ENCODE measurements at regions not wholly inside any gene's neighbourhood (a gene's known extent, or its start where the extent isn't known, plus 50 kb on each side); places are given as distances from the start of the nearest gene placed in this dataset.

DNA sequence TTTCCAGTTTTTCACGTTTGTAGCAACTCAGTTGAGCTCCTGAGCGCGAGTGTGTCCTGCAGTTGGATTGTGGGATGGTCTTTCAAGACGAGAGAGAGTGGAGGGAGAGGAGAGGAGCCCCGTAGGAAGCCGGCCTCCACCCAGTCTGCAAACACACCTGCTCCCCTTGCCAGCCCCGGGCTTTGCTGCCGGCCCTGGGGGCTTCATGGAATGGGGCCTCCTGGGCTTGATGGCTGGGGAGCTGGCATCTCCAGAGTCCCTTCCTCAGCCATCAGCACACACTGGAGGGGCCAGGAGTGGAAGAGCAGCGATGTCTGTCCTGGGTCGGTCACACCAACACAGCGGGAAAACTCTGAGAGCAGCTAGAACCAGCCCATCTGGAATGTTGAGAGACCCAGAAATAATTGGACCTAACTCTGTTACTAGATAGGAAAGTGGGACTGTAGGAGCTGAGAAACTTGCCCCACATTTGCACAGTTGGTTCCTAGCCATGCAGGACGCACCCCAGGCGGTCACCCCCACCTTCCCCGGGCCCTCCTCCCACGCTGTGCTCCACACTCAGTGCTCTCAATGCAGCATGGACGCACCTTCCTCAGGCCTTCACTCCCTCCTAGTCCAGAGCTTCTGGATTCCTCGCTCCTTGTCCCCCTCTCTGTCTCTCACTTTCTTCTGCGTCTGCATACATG is 69.6 kb downstream of the PTGR3 start:
- H3K9ac ChIP-seq (ENCODE audit: low read depth, low read length, poor library complexity): no peak overlapping the region
- no peak overlapping the region for H3K14ac ChIP-seq (ENCODE audit: low read length)
- no peak overlapping the region for H3K4ac ChIP-seq (ENCODE audit: low read length)
- H3K27ac ChIP-seq (replicated peaks; ENCODE audit: low read length): no peak overlapping the region
- H3K4me1 ChIP-seq (ENCODE audit: control insufficient read depth in 2 of 2, insufficient read depth in 1 of 2, low read depth in 1 of 2, low read length in 2 of 2): no peaks in the 10 kb centered on the region
- H2BK15ac ChIP-seq (ENCODE audit: low read length): no peak overlapping the region
- no peak overlapping the region for H2BK120ac ChIP-seq (ENCODE audit: low read depth, low read length)
- H3K4me2 ChIP-seq (ENCODE audit: insufficient read depth, low read length, poor library complexity, severe bottlenecking): no peak overlapping the region
- no peak overlapping the region for H3K4me3 ChIP-seq (ENCODE audit: low read length in 2 of 2)
- H4K8ac ChIP-seq (ENCODE audit: low read depth, low read length): no peak overlapping the region
- no CpG with 5 or more reads among the region's 18 CpGs for WGBS, 2 donors (ENCODE audit: extremely low coverage in 2 of 2, insufficient read length in 2 of 2, insufficient replicate concordance in 1 of 2)
- H2BK12ac ChIP-seq (ENCODE audit: low read length): no peak overlapping the region
- no peak overlapping the region for H2BK5ac ChIP-seq (ENCODE audit: low read length)
- no peak overlapping the region for H3K23ac ChIP-seq (ENCODE audit: low read depth, low read length, poor library complexity)
- DNase-seq (ENCODE audit: low spot score): no peak
- no peaks in the 10 kb centered on the region for H3K79me1 ChIP-seq (ENCODE audit: low read depth, low read length)
- H3K36me3 ChIP-seq (replicated peaks in 1 of 2; ENCODE audit: control insufficient read depth in 2 of 2, insufficient read depth in 2 of 2, low read length in 2 of 2): no peaks in the 10 kb centered on the region
- H3K27me3 ChIP-seq (ENCODE audit: control insufficient read depth in 3 of 3, insufficient read depth in 3 of 3, low read depth in 1 of 3, low read length in 3 of 3): no peaks in the 10 kb centered on the region
- no peak overlapping the region for H4K91ac ChIP-seq (ENCODE audit: low read depth, low read length, poor library complexity)
- peaks cover 0 to 4% of the 10 kb centered on the region in 2 donors for H3K9me3 ChIP-seq (replicated peaks in 1 of 2; ENCODE audit: control insufficient read depth in 2 of 2, insufficient read depth in 1 of 2, low read depth in 1 of 2, low read length in 2 of 2)
- no peak overlapping the region for H3K18ac ChIP-seq (ENCODE audit: low read length)
- no peak overlapping the region for H2AFZ ChIP-seq (ENCODE audit: low read length)
- H2AK5ac ChIP-seq (ENCODE audit: low read depth, low read length): no peak overlapping the region

DNA sequence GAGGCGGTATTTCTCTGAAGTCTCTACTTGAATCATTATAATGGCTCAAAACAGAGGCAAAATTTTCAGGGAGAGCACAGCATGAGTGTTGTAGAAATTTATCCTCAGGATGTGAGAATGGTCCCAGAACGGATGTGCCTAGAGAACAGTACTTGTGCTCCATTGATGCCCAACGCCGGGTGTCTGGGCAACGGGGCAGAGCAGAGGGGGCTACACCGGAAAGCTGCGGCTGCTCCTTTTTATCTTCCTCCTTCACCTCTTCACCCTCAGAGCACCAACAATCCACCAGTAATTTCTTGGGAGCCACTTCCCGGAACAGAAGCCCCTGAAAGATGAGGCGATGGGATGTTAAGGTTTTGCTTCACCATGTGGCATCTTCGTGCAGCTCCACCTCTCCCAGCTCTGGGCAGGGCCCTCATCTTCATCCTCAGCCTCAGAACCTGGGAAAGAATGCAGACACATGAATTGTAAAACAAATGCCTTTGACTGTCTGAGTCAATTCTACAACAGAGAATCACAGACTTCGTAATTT is 71.5 kb downstream of the PTGR3 start:
- no peak overlapping the region for H2AFZ ChIP-seq (ENCODE audit: low read length)
- no peak overlapping the region for H4K8ac ChIP-seq (ENCODE audit: low read depth, low read length)
- no peak overlapping the region for H3K4ac ChIP-seq (ENCODE audit: low read length)
- H2BK5ac ChIP-seq (ENCODE audit: low read length): no peak overlapping the region
- H2BK120ac ChIP-seq (ENCODE audit: low read depth, low read length): no peak overlapping the region
- H3K27me3 ChIP-seq (ENCODE audit: control insufficient read depth in 3 of 3, insufficient read depth in 3 of 3, low read depth in 1 of 3, low read length in 3 of 3): peaks cover 0 to 4% (median 0%) of the 10 kb centered on the region in 3 experiments
- no peak overlapping the region for H2BK12ac ChIP-seq (ENCODE audit: low read length)
- H3K9me3 ChIP-seq (replicated peaks in 1 of 2; ENCODE audit: control insufficient read depth in 2 of 2, insufficient read depth in 1 of 2, low read depth in 1 of 2, low read length in 2 of 2): peaks cover 0 to 3% of the 10 kb centered on the region in 2 donors
- no peak overlapping the region for H3K14ac ChIP-seq (ENCODE audit: low read length)
- H3K79me1 ChIP-seq (ENCODE audit: low read depth, low read length): no peaks in the 10 kb centered on the region
- H3K36me3 ChIP-seq (replicated peaks in 1 of 2; ENCODE audit: control insufficient read depth in 2 of 2, insufficient read depth in 2 of 2, low read length in 2 of 2): no peaks in the 10 kb centered on the region
- H4K91ac ChIP-seq (ENCODE audit: low read depth, low read length, poor library complexity): no peak overlapping the region
- no peak overlapping the region for H2BK15ac ChIP-seq (ENCODE audit: low read length)
- whole genome bisulfite sequencing, 2 donors (ENCODE audit: extremely low coverage in 2 of 2, insufficient read length in 2 of 2, insufficient replicate concordance in 1 of 2): no CpG with 5 or more reads among the region's 11 CpGs
- no peaks in the 10 kb centered on the region for H3K4me1 ChIP-seq (ENCODE audit: control insufficient read depth in 2 of 2, insufficient read depth in 1 of 2, low read depth in 1 of 2, low read length in 2 of 2)
- H3K18ac ChIP-seq (ENCODE audit: low read length): no peak overlapping the region
- H3K4me2 ChIP-seq (ENCODE audit: insufficient read depth, low read length, poor library complexity, severe bottlenecking): no peak overlapping the region
- no peak overlapping the region for H3K27ac ChIP-seq (replicated peaks; ENCODE audit: low read length)
- no peak overlapping the region for H3K4me3 ChIP-seq (ENCODE audit: low read length in 2 of 2)
- DNase-seq (ENCODE audit: low spot score): no peak
- no peak overlapping the region for H2AK5ac ChIP-seq (ENCODE audit: low read depth, low read length)
- no peak overlapping the region for H3K23ac ChIP-seq (ENCODE audit: low read depth, low read length, poor library complexity)
- no peak overlapping the region for H3K9ac ChIP-seq (ENCODE audit: low read depth, low read length, poor library complexity)

DNA sequence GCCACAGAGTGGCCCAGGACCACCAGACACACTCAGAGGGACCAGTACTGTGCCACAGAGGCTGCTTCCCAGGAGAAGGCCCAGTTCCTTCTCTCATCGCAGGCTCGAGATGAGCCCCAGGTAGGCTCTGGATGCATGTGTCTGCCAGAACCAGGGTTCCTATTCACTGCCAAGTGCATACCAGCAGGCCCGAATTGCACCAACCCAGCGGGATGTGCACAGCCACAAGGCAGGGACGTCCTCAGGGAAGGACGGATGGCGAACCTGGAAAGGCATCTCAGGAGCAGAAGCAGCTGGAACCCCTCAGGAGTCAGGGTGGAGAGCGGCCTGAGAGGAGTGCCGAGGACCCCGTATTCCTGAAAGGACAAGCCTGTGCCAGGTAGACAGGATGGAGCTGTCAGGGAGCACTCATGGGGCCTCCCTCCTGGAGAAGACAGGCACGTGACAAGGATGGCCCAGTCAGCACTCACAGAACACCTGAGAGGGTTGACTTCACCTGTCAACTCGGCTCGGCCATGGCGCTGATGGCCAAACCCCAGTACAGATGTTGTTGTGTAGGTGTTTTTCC is 73.7 kb downstream of the PTGR3 start:
- Histone ChIP-seq H3K4me1 (ENCODE audit: control insufficient read depth in 2 of 2, insufficient read depth in 1 of 2, low read depth in 1 of 2, low read length in 2 of 2) (no peaks in the 10 kb centered on the region), H3K18ac (ENCODE audit: low read length) (peak overlapping the region; percentile 53), H3K9me3 (replicated peaks in 1 of 2; ENCODE audit: control insufficient read depth in 2 of 2, insufficient read depth in 1 of 2, low read depth in 1 of 2, low read length in 2 of 2) (peaks cover 0 to 3% of the 10 kb centered on the region in 2 donors), H3K4ac (ENCODE audit: low read length) (no peak overlapping the region), H2AK5ac (ENCODE audit: low read depth, low read length) (peak overlapping the region; percentile 23), H3K4me2 (ENCODE audit: insufficient read depth, low read length, poor library complexity, severe bottlenecking) (no peak overlapping the region), H4K8ac (ENCODE audit: low read depth, low read length) (no peak overlapping the region), H2BK12ac (ENCODE audit: low read length) (no peak overlapping the region), H3K9ac (ENCODE audit: low read depth, low read length, poor library complexity) (no peak overlapping the region), H3K36me3 (replicated peaks in 1 of 2; ENCODE audit: control insufficient read depth in 2 of 2, insufficient read depth in 2 of 2, low read length in 2 of 2) (no peaks in the 10 kb centered on the region), H4K91ac (ENCODE audit: low read depth, low read length, poor library complexity) (no peak overlapping the region), H3K79me1 (ENCODE audit: low read depth, low read length) (no peaks in the 10 kb centered on the region), H2BK15ac (ENCODE audit: low read length) (peak overlapping the region; percentile 38), H3K27ac (replicated peaks; ENCODE audit: low read length) (no peak overlapping the region), H3K23ac (ENCODE audit: low read depth, low read length, poor library complexity) (no peak overlapping the region), H3K14ac (ENCODE audit: low read length) (no peak overlapping the region), H2BK5ac (ENCODE audit: low read length) (no peak overlapping the region), H2BK120ac (ENCODE audit: low read depth, low read length) (no peak overlapping the region), H3K27me3 (ENCODE audit: control insufficient read depth in 3 of 3, insufficient read depth in 3 of 3, low read depth in 1 of 3, low read length in 3 of 3) (peaks cover 0 to 4% (median 0%) of the 10 kb centered on the region in 3 experiments), H2AFZ (ENCODE audit: low read length) (no peak overlapping the region), H3K4me3 (ENCODE audit: low read length in 2 of 2) (peak overlapping the region in 1 of 2 donors; percentile 44)
- no CpG with 5 or more reads among the region's 14 CpGs for WGBS, 2 donors (ENCODE audit: extremely low coverage in 2 of 2, insufficient read length in 2 of 2, insufficient replicate concordance in 1 of 2)
- DNase-seq (ENCODE audit: low spot score): no peak

DNA sequence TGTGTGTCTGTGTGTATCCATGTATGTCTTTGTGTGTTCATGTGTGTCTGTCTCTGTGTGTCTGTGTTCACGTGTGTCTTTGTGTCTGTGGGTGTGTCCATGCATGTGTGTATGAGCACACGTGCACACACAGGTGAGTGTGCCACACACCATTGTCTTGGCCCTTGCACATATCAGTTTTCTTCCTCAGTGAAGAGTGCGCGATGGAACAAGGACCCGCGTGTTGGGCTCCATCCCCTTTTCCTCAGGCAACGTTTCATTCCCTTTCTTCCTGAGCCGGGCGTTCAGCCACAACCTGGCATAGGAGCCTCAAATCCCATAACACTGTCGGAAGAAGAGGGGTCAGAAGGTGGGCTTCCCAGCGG is 74.3 kb downstream of the PTGR3 start:
- H3K27ac ChIP-seq (replicated peaks; ENCODE audit: low read length): no peak overlapping the region
- H3K4me3 ChIP-seq (ENCODE audit: low read length in 2 of 2): peak overlapping the region in 1 of 2 donors; percentile 3
- WGBS, 2 donors (ENCODE audit: extremely low coverage in 2 of 2, insufficient read length in 2 of 2, insufficient replicate concordance in 1 of 2): no CpG with 5 or more reads among the region's 11 CpGs
- no peak overlapping the region for H2BK15ac ChIP-seq (ENCODE audit: low read length)
- no peak overlapping the region for H4K91ac ChIP-seq (ENCODE audit: low read depth, low read length, poor library complexity)
- H2BK5ac ChIP-seq (ENCODE audit: low read length): no peak overlapping the region
- no peak overlapping the region for H2AK5ac ChIP-seq (ENCODE audit: low read depth, low read length)
- peak overlapping the region; percentile 2 for H3K23ac ChIP-seq (ENCODE audit: low read depth, low read length, poor library complexity)
- H3K4me1 ChIP-seq (ENCODE audit: control insufficient read depth in 2 of 2, insufficient read depth in 1 of 2, low read depth in 1 of 2, low read length in 2 of 2): no peaks in the 10 kb centered on the region
- peak overlapping the region; percentile 50 for H3K18ac ChIP-seq (ENCODE audit: low read length)
- H2BK12ac ChIP-seq (ENCODE audit: low read length): no peak overlapping the region
- H2BK120ac ChIP-seq (ENCODE audit: low read depth, low read length): no peak overlapping the region
- no peak overlapping the region for H3K9ac ChIP-seq (ENCODE audit: low read depth, low read length, poor library complexity)
- H3K4me2 ChIP-seq (ENCODE audit: insufficient read depth, low read length, poor library complexity, severe bottlenecking): no peak overlapping the region
- peaks cover 0 to 4% (median 0%) of the 10 kb centered on the region in 3 experiments for H3K27me3 ChIP-seq (ENCODE audit: control insufficient read depth in 3 of 3, insufficient read depth in 3 of 3, low read depth in 1 of 3, low read length in 3 of 3)
- no peak overlapping the region for H3K4ac ChIP-seq (ENCODE audit: low read length)
- H3K14ac ChIP-seq (ENCODE audit: low read length): no peak overlapping the region
- peaks cover 0 to 3% of the 10 kb centered on the region in 2 donors for H3K9me3 ChIP-seq (replicated peaks in 1 of 2; ENCODE audit: control insufficient read depth in 2 of 2, insufficient read depth in 1 of 2, low read depth in 1 of 2, low read length in 2 of 2)
- H4K8ac ChIP-seq (ENCODE audit: low read depth, low read length): no peak overlapping the region
- no peaks in the 10 kb centered on the region for H3K79me1 ChIP-seq (ENCODE audit: low read depth, low read length)
- no peaks in the 10 kb centered on the region for H3K36me3 ChIP-seq (replicated peaks in 1 of 2; ENCODE audit: control insufficient read depth in 2 of 2, insufficient read depth in 2 of 2, low read length in 2 of 2)
- no peak for DNase-seq (ENCODE audit: low spot score)
- no peak overlapping the region for H2AFZ ChIP-seq (ENCODE audit: low read length)
